ENCODE measurements at regions not wholly inside any gene's neighbourhood (a gene's known extent, or its start where the extent isn't known, plus 50 kb on each side); places are given as distances from the start of the nearest gene placed in this dataset.
A peak's percentile ranks its signal among the peaks of the same experiment; 100 is the strongest.
"Not testable (repeated sequence)": the region's sequence is repeated elsewhere in the genome, so short reads cannot be mapped to it uniquely, and the experiment has no call there.

DNA sequence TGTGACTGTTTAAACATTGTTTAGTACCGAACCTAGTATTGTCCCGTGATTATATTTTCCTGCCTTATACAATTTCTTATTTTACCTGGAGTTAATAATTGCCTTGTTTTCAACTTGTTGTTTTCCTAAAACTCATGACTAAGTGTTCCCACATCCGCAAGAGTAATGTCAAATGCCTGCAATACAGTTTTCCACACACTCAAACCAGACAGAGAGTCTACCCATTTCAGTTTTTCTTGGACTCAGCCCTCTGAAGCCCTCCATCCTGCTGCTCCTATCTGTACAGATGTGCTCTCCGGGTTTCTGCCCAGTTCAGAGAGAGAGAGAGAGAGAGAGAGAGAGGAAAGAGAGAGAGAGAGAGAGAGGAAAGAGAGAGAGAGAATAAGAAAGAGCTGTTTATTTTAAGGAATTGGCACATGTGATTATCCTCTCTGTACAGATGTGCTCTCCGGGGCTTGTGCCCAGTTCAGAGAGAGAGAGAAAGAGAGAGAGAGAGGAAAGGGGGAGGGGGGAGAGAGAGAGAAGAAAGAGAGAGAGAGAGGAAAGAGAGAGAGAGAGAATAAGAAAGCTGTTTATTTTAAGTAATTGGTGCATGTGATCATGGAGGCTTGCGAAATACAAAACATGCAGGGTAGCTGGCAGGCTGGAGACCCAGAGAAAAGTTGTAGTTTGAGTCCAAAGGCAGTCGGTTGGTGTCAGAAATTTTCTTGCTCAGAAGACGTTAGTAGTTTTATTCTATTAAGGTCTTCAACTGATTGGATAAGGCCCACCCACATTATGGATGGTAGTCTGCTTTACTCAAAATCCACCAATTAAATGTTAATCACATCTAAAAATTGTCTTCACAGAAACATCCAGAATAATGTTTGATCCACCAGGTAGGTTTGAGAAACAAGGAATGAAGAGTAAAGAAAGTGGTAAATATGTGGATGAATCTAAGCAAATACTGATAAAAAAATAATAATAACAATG, 104.1 kb upstream of the GOLGA8J start:
- Histone ChIP-seq H3K9me3 (ENCODE audit: insufficient read depth, low read depth, low read length) (no peaks in the 10 kb centered on the region), H3K27ac (ENCODE audit: low read depth, low read length) (no peak overlapping the region), H3K4me1 (ENCODE audit: insufficient read depth, low read length) (no peaks in the 10 kb centered on the region), H3K9ac (ENCODE audit: low read depth, low read length) (no peak overlapping the region), H3K27me3 (ENCODE audit: insufficient read depth, low read length) (no peaks in the 10 kb centered on the region), H3K36me3 (ENCODE audit: insufficient read depth, low read length) (no peaks in the 10 kb centered on the region), H3K4me3 (ENCODE audit: low read length) (no peak overlapping the region)
- 85% methylated on average over 8 of the region's 8 CpGs for WGBS

DNA sequence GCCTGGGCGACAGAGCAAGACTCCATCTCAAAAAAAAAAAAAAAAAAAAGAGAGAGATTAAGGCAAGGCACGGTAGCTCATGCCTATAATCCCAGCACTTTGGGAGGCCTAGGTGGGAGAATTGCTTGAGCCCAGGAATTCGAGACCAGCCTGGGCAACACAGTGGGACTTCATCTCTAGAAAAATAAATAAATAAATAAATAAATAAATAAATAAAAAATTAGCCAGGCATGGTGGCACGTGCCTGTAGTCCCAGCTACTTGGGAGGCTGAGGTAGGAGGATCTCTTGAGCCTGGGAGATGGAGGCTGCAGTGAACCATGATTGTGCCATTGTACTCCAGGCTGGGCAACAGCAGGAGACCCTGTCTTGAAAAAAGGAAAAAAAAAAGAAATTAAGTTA, 108.7 kb upstream of the GOLGA8J start:
- WGBS: 94% methylated on average over 2 of the region's 4 CpGs
- H3K36me3 ChIP-seq (ENCODE audit: insufficient read depth, low read length); H3K4me1 ChIP-seq (ENCODE audit: insufficient read depth, low read length): not testable (repeated sequence)

DNA sequence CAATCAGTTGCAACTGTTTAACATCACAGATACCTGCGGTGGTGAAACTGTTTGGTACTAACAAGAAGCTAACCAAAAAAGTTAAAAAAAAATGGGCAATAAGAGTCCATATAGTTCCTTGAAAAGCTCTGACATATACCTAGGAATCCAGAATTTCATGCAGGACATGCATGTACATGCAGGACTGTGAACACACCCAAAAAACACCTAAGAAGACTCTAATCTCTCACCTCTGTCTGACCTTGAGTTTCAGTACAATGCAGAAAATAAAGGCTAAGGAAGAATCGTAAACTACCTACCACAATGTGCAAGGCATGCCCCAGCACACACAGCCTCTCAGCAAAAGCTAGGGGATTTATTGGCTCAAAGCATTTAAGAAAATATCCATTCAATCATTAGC, 110.7 kb upstream of the GOLGA8J start:
- 99% methylated on average over 2 of the region's 2 CpGs for WGBS

More for the DNA sequence above, 108.7 kb upstream of the GOLGA8J start:
- H3K27ac ChIP-seq (ENCODE audit: low read depth, low read length); H3K4me3 ChIP-seq (ENCODE audit: low read length); H3K9me3 ChIP-seq (ENCODE audit: insufficient read depth, low read depth, low read length); H3K9ac ChIP-seq (ENCODE audit: low read depth, low read length): not testable (repeated sequence)
- H3K27me3 ChIP-seq (ENCODE audit: insufficient read depth, low read length): peaks cover 16% of the 10 kb centered on the region

DNA sequence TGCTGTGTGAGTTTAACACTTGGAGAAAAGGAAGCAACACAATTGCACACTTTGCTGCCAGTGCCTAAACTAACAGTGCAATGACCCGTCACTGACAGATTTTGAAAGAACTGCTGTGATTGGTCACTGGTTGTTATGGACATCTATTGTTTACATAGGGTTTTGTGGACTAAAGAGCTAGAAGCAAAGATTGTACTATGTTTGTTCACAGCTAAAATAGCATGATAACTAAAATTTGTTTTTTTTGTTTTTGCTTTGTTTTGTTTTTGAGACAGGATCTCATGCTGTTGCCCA, 112.4 kb upstream of the GOLGA8J start:
- no peak overlapping the region for H3K9ac ChIP-seq (ENCODE audit: low read depth, low read length)
- H3K27ac ChIP-seq (ENCODE audit: low read depth, low read length): no peak overlapping the region
- H3K27me3 ChIP-seq (ENCODE audit: insufficient read depth, low read length): peaks cover 51% of the 10 kb centered on the region
- H3K36me3 ChIP-seq (ENCODE audit: insufficient read depth, low read length): no peaks in the 10 kb centered on the region
- peaks cover 6% of the 10 kb centered on the region; the same call in 1 of the 2 replicates for H3K9me3 ChIP-seq (ENCODE audit: insufficient read depth, low read depth, low read length)
- no peaks in the 10 kb centered on the region for H3K4me1 ChIP-seq (ENCODE audit: insufficient read depth, low read length)
- 87% methylated on average over 1 of the region's 1 CpG for WGBS
- no peak overlapping the region for H3K4me3 ChIP-seq (ENCODE audit: low read length)

More for the DNA sequence above, 110.7 kb upstream of the GOLGA8J start:
- Histone ChIP-seq H3K4me3 (ENCODE audit: low read length) (no peak overlapping the region), H3K9ac (ENCODE audit: low read depth, low read length) (no peak overlapping the region), H3K4me1 (ENCODE audit: insufficient read depth, low read length) (no peaks in the 10 kb centered on the region), H3K36me3 (ENCODE audit: insufficient read depth, low read length) (no peaks in the 10 kb centered on the region), H3K9me3 (ENCODE audit: insufficient read depth, low read depth, low read length) (peaks cover 6% of the 10 kb centered on the region; the same call in 1 of the 2 replicates), H3K27me3 (ENCODE audit: insufficient read depth, low read length) (peaks cover 35% of the 10 kb centered on the region), H3K27ac (ENCODE audit: low read depth, low read length) (no peak overlapping the region)

DNA sequence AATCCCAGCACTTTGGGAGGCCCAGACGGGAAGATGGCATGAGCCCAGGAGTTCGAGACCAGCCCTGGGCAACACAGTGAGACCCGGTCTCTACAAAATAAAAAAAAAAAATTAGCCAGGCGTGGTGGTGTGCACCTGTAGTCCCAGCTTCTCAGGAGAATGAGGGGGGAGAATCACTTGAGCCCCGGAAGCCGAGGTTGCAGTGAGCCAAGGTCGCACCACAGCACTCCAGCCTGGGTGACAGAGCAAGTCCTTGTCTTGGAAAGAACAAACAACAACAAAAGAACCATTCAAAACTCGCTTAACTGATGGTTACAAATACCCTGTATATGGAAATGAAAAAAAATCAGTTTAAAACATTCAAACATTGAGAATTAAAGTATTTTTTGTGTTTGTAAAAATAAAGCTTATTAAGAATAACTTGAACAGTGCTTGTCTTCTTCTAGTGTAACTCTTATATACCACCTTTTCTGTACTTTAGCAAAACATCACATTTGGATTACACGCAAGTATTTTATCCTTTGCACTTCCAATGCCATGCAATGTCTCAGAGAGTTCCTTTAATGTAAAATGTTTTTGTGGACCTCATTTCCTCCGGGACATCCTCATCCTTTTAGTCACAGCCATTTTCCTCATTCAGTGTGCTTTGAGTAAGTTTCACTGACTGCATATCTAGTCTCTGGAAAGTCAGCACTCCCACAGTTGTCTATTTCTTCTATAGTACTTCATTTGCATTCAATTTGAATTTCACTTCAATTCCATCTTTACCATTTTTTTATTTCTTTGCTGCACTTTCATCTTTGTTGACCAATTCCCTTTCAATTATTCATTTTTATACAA, 113.0 kb upstream of the GOLGA8J start:
- no peaks in the 10 kb centered on the region for H3K4me1 ChIP-seq (ENCODE audit: insufficient read depth, low read length)

DNA sequence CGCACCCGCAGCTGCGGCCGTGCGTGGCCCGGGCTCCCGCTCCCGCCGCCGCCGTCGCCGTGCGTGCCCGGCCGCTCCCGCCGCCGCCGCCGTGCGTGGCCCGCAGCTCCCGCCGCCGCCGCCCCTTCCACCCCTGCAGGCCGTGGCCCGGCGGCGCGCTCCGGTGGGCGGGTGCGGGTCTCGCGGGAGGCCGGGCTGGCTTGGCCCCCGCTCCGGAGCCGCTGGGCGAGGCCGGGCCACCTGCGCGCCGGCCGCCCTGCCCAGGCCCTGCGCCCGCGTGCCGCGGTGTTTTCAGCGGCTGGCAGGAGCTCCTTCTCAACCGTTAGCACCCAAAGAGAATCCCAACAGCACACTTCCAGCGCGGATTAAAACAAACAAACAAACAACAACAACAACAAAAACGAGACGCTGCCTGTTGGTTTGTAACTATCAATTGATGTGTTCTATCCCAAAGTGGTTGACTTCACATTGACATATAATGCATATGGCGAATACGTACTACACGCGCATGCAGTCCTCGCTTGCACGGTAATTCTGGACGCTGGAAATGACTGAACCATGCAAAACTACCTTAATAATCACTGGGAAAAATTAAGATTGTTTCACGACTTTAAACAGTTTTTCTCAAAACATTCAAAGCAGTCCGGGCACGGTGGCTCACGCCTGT, 113.7 kb upstream of the GOLGA8J start:
- H3K36me3 ChIP-seq (ENCODE audit: insufficient read depth, low read length): no peaks in the 10 kb centered on the region
- H3K27me3 ChIP-seq (ENCODE audit: insufficient read depth, low read length): peaks cover 53% of the 10 kb centered on the region
- WGBS: 18% methylated on average over 69 of the region's 69 CpGs
- H3K4me1 ChIP-seq (ENCODE audit: insufficient read depth, low read length): no peaks in the 10 kb centered on the region
- H3K9ac ChIP-seq (ENCODE audit: low read depth, low read length): no peak overlapping the region
- H3K9me3 ChIP-seq (ENCODE audit: insufficient read depth, low read depth, low read length): peaks cover 6% of the 10 kb centered on the region; the same call in 1 of the 2 replicates
- H3K4me3 ChIP-seq (ENCODE audit: low read length): peak overlapping the region; percentile 58
- no peak overlapping the region for H3K27ac ChIP-seq (ENCODE audit: low read depth, low read length)

More for the DNA sequence above, 113.0 kb upstream of the GOLGA8J start:
- H3K27me3 ChIP-seq (ENCODE audit: insufficient read depth, low read length): peaks cover 53% of the 10 kb centered on the region
- H3K9me3 ChIP-seq (ENCODE audit: insufficient read depth, low read depth, low read length): peaks cover 6% of the 10 kb centered on the region; the same call in 1 of the 2 replicates
- H3K36me3 ChIP-seq (ENCODE audit: insufficient read depth, low read length): no peaks in the 10 kb centered on the region
- H3K27ac ChIP-seq (ENCODE audit: low read depth, low read length): no peak overlapping the region
- 88% methylated on average over 9 of the region's 10 CpGs for WGBS
- H3K4me3 ChIP-seq (ENCODE audit: low read length): no peak overlapping the region
- no peak overlapping the region for H3K9ac ChIP-seq (ENCODE audit: low read depth, low read length)

DNA sequence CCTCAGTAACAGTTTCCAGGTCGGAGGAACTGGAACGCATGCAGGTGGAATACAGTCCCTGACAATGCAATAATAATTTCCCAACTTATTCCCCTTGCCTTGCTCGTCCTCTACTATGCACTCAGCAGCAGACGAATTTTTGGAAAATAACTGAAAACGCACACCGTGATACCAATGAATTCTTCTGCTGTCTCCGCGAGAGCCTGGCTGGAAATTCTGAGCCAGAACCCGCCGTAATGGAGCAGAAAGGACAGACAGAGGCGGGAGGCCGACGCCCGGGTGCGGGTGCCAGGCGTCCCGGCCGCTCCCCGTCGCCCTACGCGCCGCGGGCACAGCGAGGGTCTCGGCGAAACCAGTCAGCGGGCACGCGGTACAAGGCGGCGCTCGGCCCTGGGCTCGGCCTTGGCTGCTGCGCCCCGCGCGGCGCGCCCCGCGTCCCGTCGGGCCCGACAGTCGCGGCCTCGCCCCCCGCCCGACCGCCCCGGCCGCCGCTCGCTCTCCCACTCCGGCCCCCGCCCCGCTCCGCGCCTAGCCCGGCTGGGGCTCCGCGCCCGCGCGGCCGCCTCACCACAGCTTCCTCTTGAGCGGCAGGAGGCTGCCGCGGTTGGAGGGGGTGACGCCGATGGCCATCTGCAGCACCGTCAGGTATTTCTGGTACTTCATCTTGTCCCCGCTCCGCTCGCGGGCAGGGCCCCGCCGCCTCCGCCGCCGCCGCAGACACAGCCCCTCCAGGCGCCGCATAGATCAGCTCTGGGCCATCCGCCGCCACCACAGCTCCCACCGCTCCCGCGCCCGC, 114.5 kb upstream of the GOLGA8J start:
- H3K4me3 ChIP-seq (ENCODE audit: low read length): peak overlapping the region; percentile 58
- no peak overlapping the region for H3K27ac ChIP-seq (ENCODE audit: low read depth, low read length)
- peak overlapping the region; percentile 22; the same call in 1 of the 2 replicates for H3K9ac ChIP-seq (ENCODE audit: low read depth, low read length)

DNA sequence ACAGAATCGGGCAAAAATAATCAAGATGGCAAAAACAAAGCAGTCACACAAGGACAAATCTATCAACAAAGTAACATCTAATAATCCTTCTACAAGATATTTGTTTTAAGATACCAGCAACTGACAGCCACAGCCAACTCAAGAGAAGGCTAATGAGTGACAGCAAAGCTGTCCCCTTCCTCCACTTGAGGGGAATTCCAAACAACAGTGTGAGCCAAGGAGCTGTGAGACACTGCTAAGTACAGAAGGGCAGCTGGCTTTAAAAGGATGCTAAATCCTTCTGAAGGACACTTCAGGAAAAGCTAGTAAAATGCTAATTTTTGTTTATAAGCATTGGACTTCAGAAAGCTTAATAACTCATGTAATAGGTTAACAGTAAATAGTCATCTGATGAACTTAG, 120.3 kb upstream of the GOLGA8J start:
- Histone ChIP-seq H3K36me3 (ENCODE audit: insufficient read depth, low read length) (no peaks in the 10 kb centered on the region), H3K27me3 (ENCODE audit: insufficient read depth, low read length) (peaks cover 22% of the 10 kb centered on the region), H3K9ac (ENCODE audit: low read depth, low read length) (no peak overlapping the region), H3K4me1 (ENCODE audit: insufficient read depth, low read length) (peaks cover 9% of the 10 kb centered on the region; the same call in 1 of the 2 replicates), H3K9me3 (ENCODE audit: insufficient read depth, low read depth, low read length) (no peaks in the 10 kb centered on the region), H3K27ac (ENCODE audit: low read depth, low read length) (no peak overlapping the region), H3K4me3 (ENCODE audit: low read length) (no peak overlapping the region)
- 73% methylated on average over 1 of the region's 1 CpG for WGBS

More for the DNA sequence above, 114.5 kb upstream of the GOLGA8J start:
- 4% methylated on average over 91 of the region's 91 CpGs for WGBS
- Histone ChIP-seq H3K4me1 (ENCODE audit: insufficient read depth, low read length) (no peaks in the 10 kb centered on the region), H3K27me3 (ENCODE audit: insufficient read depth, low read length) (peaks cover 53% of the 10 kb centered on the region), H3K36me3 (ENCODE audit: insufficient read depth, low read length) (no peaks in the 10 kb centered on the region), H3K9me3 (ENCODE audit: insufficient read depth, low read depth, low read length) (peaks cover 6% of the 10 kb centered on the region; the same call in 1 of the 2 replicates)

DNA sequence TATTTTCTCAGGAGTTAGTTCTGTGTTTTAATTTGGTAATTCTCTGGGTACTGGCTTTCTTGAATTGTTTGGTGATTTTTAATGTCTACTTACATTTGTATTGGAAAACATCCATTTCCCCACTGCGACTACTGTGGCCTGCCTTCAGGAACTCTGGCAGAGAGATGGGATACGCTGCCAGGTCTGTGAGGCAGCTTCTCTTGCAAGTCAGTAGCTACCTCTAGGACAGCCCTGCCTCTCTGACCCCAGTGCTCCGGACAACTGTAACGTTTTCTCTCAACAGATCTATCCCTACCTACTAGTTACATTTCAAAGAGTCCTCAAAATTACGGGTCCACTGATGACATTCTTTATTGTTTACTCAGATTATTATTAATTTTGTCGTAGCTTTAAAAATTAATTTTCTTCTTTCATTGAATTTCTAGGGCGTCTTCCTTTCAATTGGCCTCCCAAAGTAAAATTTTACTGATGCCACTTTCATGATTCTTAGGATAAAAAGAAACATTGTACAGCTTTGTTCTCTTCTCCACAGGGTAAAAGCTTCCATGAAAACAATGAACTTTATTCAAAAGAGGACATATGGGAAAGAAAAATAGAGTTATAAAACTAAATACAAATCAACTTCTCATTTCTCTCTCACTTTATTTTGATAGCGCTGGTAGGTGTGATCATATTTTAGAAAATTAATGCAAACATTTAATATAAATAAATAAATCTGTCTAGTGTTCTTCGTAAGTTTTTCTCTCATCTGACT, 123.2 kb upstream of the GOLGA8J start:
- Histone ChIP-seq H3K27me3 (ENCODE audit: insufficient read depth, low read length) (no peaks in the 10 kb centered on the region), H3K4me1 (ENCODE audit: insufficient read depth, low read length) (peaks cover 9% of the 10 kb centered on the region; the same call in 1 of the 2 replicates), H3K9me3 (ENCODE audit: insufficient read depth, low read depth, low read length) (no peaks in the 10 kb centered on the region), H3K27ac (ENCODE audit: low read depth, low read length) (no peak overlapping the region), H3K4me3 (ENCODE audit: low read length) (no peak overlapping the region), H3K36me3 (ENCODE audit: insufficient read depth, low read length) (no peaks in the 10 kb centered on the region), H3K9ac (ENCODE audit: low read depth, low read length) (no peak overlapping the region)
- 94% methylated on average over 8 of the region's 9 CpGs for WGBS

DNA sequence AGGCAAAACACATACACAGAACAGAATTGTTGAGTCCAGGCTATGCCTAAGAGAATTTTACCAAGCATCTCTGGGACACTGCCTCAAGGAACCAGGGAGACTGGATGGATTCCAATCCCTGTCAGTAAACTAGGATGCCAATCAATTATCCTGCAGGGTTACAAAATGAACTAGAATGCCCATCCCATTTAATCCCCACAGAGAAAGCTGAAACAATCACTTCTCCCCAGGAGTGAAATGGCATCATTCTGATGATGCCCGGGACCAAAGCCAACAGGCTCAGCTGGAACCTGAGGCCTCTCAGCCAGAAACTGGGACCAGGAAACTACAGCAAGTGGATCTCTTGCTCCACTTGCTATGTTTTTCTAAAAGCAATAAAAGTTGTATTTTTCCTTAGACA, 130.0 kb upstream of the TJP1 start:
- Histone ChIP-seq H3K9me3 (ENCODE audit: insufficient read depth, low read depth, low read length) (no peaks in the 10 kb centered on the region), H3K4me3 (ENCODE audit: low read length) (no peak overlapping the region), H3K27me3 (ENCODE audit: insufficient read depth, low read length) (no peaks in the 10 kb centered on the region), H3K9ac (ENCODE audit: low read depth, low read length) (no peak overlapping the region), H3K36me3 (ENCODE audit: insufficient read depth, low read length) (no peaks in the 10 kb centered on the region), H3K4me1 (ENCODE audit: insufficient read depth, low read length) (no peaks in the 10 kb centered on the region), H3K27ac (ENCODE audit: low read depth, low read length) (no peak overlapping the region)
- WGBS: 74% methylated on average over 1 of the region's 1 CpG

Data from HUES64 (cell line).